ENCODE measurements at regions not wholly inside any gene's neighbourhood (a gene's known extent, or its start where the extent isn't known, plus 50 kb on each side); places are given as distances from the start of the nearest gene placed in this dataset.

DNA sequence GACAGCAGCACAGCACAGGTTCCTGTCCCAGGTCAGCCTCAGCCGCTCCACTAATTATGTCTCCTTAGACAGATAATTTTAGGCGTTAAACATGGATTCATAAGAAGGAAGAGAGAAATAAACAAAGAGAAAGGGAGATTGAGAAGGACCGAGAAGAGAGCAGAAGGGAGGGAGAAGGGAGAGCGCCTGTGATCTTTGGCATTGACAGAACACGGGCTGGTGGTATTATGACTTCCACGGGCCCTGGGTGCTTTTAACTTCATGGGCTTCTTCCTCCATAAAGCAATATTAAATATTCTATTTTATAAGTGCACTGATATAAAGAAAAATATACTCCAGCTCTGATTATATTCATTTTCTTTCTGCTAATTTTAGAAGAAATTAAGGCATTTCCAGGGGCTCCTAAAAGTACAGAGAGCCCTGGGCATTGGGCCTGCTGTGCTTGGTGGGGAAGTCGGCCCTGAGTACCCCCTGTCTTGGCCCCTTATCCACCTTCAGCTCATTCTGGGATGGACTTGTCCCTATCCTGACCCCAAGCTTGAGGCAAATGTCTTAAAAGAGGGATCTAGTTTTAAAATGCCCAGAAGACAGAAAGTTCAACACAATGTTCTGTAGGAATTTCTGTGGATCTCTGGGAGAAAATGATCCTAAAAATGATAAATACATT lies 135.3 kb downstream of the MEX3B start:
- intact Hi-C loops (cut with micrococcal nuclease) (no loop called here), dilution Hi-C loops (cut with MboI; ENCODE audit: extremely low pct_ligation_motif_present, low sequenced_read_pairs) (no loop called here)
- H3K9me3 ChIP-seq (replicated peaks; ENCODE audit: control insufficient read depth, insufficient read depth, low read length) = no peaks in the 10 kb centered on the region
- DNase-seq (ENCODE audit: low read depth, low spot score) (no peak), FAIRE-seq (no peak)
- no peaks in the 10 kb centered on the region for H3K79me2 ChIP-seq (ENCODE audit: control insufficient read depth, insufficient read depth, low read length)
- no peak overlapping the region for H2AFZ ChIP-seq (ENCODE audit: low read depth, low read length)
- H3K4me2 ChIP-seq (ENCODE audit: insufficient read depth, low read length) = no peak overlapping the region
- H3K4me1 ChIP-seq (ENCODE audit: control insufficient read depth, extremely low read depth, insufficient read depth, low read length) = no peaks in the 10 kb centered on the region
- CTCF ChIA-PET = no interaction called here
- no peaks in the 10 kb centered on the region for H3K9me1 ChIP-seq (replicated peaks; ENCODE audit: control insufficient read depth, extremely low read depth, insufficient read depth, low read length)
- no peak for TF ChIP-seq MYC (IDR thresholded peaks at IDR 0.05; ENCODE audit: low read depth, low read length)
- no peak for TF ChIP-seq GATA2 (IDR thresholded peaks at IDR 0.05; ENCODE audit: insufficient read depth, insufficient read length, low read depth, low read length)
- TF ChIP-seq JUN (IDR thresholded peaks at IDR 0.05; ENCODE audit: borderline replicate concordance, insufficient read depth, insufficient read length, low read depth) = no peak
- no peaks in the 10 kb centered on the region for H3K27me3 ChIP-seq (ENCODE audit: control insufficient read depth in 2 of 2, insufficient read depth in 2 of 2, low read length in 2 of 2)
- no peaks in the 10 kb centered on the region for H4K20me1 ChIP-seq (replicated peaks; ENCODE audit: control insufficient read depth, extremely low read depth, insufficient read depth, low read length)
- no peak overlapping the region for H3K4me3 ChIP-seq (replicated peaks in 1 of 3; ENCODE audit: insufficient read depth in 1 of 3, low read depth in 1 of 3, low read length in 3 of 3)
- H3K9ac ChIP-seq (replicated peaks; ENCODE audit: extremely low read depth, insufficient read depth, low read length) = no peak overlapping the region
- no TSS peak for BruUV-seq (replicated peaks)
- H3K27ac ChIP-seq (ENCODE audit: insufficient read depth, low read depth, low read length) = no peak overlapping the region
- H3K36me3 ChIP-seq (ENCODE audit: control insufficient read depth in 2 of 2, extremely low read depth in 1 of 2, insufficient read depth in 2 of 2, low read length in 2 of 2) = no peaks in the 10 kb centered on the region
- POLR2A ChIA-PET = no interaction called here

DNA sequence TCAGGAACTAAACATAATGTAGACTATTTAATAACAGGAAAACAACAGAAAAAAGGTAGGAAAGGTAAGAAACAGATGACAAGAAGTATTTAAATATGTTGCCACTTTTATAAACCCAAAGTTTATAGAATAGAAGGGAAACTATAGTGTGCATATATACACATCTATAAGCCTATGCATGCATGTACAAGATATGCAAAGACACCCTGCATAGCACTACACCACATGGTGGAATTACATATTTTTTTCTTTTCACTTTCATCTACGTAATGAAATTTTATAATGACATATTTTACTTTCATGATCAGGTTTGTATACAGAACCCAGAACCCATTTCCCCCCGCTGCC lies 136.8 kb downstream of the MEX3B start:
- Histone ChIP-seq H3K79me2 (ENCODE audit: control insufficient read depth, insufficient read depth, low read length) (no peaks in the 10 kb centered on the region), H3K9me1 (replicated peaks; ENCODE audit: control insufficient read depth, extremely low read depth, insufficient read depth, low read length) (no peaks in the 10 kb centered on the region), H3K27ac (ENCODE audit: insufficient read depth, low read depth, low read length) (no peak overlapping the region), H3K9ac (replicated peaks; ENCODE audit: extremely low read depth, insufficient read depth, low read length) (no peak overlapping the region), H3K27me3 (ENCODE audit: control insufficient read depth in 2 of 2, insufficient read depth in 2 of 2, low read length in 2 of 2) (no peaks in the 10 kb centered on the region), H3K4me2 (ENCODE audit: insufficient read depth, low read length) (no peak overlapping the region), H4K20me1 (replicated peaks; ENCODE audit: control insufficient read depth, extremely low read depth, insufficient read depth, low read length) (no peaks in the 10 kb centered on the region), H3K4me3 (replicated peaks in 1 of 3; ENCODE audit: insufficient read depth in 1 of 3, low read depth in 1 of 3, low read length in 3 of 3) (no peak overlapping the region), H3K9me3 (replicated peaks; ENCODE audit: control insufficient read depth, insufficient read depth, low read length) (no peaks in the 10 kb centered on the region), H2AFZ (ENCODE audit: low read depth, low read length) (no peak overlapping the region), H3K4me1 (ENCODE audit: control insufficient read depth, extremely low read depth, insufficient read depth, low read length) (no peaks in the 10 kb centered on the region), H3K36me3 (ENCODE audit: control insufficient read depth in 2 of 2, extremely low read depth in 1 of 2, insufficient read depth in 2 of 2, low read length in 2 of 2) (no peaks in the 10 kb centered on the region)
- dilution Hi-C loops (cut with MboI; ENCODE audit: extremely low pct_ligation_motif_present, low sequenced_read_pairs) = no loop called here
- intact Hi-C loops (cut with micrococcal nuclease) = no loop called here
- POLR2A ChIA-PET = no interaction called here
- TF ChIP-seq, protein P1, sequence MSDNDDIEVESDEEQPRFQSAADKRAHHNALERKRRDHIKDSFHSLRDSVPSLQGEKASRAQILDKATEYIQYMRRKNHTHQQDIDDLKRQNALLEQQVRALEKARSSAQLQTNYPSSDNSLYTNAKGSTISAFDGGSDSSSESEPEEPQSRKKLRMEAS (IDR thresholded peaks at IDR 0.05; ENCODE audit: insufficient read depth, insufficient read length) = no peak
- TF ChIP-seq JUN (IDR thresholded peaks at IDR 0.05; ENCODE audit: borderline replicate concordance, insufficient read depth, insufficient read length, low read depth) (no peak), FOS (IDR thresholded peaks at IDR 0.05; ENCODE audit: borderline replicate concordance, insufficient read depth, low read length) (no peak), POLR2A (IDR thresholded peaks at IDR 0.05; ENCODE audit: low read depth, low read length) (no peak), GATA2 (IDR thresholded peaks at IDR 0.05; ENCODE audit: insufficient read depth, insufficient read length, low read depth, low read length) (no peak), MYC (IDR thresholded peaks at IDR 0.05; ENCODE audit: low read depth, low read length) (no peak), EZH2 (IDR thresholded peaks at IDR 0.05; ENCODE audit: borderline replicate concordance, low read depth, low read length, severe bottlenecking) (no peak), POLR2AphosphoS5 (IDR thresholded peaks at IDR 0.05; ENCODE audit: insufficient read depth, low read depth, low read length) (no peak)
- TF ChIP-seq, protein P2, sequence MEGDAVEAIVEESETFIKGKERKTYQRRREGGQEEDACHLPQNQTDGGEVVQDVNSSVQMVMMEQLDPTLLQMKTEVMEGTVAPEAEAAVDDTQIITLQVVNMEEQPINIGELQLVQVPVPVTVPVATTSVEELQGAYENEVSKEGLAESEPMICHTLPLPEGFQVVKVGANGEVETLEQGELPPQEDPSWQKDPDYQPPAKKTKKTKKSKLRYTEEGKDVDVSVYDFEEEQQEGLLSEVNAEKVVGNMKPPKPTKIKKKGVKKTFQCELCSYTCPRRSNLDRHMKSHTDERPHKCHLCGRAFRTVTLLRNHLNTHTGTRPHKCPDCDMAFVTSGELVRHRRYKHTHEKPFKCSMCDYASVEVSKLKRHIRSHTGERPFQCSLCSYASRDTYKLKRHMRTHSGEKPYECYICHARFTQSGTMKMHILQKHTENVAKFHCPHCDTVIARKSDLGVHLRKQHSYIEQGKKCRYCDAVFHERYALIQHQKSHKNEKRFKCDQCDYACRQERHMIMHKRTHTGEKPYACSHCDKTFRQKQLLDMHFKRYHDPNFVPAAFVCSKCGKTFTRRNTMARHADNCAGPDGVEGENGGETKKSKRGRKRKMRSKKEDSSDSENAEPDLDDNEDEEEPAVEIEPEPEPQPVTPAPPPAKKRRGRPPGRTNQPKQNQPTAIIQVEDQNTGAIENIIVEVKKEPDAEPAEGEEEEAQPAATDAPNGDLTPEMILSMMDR (IDR thresholded peaks at IDR 0.05; ENCODE audit: extremely low read depth in 1 of 2, insufficient read depth in 1 of 2, low read depth in 1 of 2, low read length in 2 of 2) = no peak
- DNase-seq (ENCODE audit: low read depth, low spot score) = no peak
- CTCF ChIA-PET = no interaction called here
- FAIRE-seq = no peak
- no TSS peak for BruUV-seq (replicated peaks)
